PC-3 (cell line): ENCODE measurements at regions not wholly inside any gene's neighbourhood (a gene's known extent, or its start where the extent isn't known, plus 50 kb on each side); places are given as distances from the start of the nearest gene placed in this dataset.

Source experiments
- ATAC-seq: fragments of 200-7000 bp; cut with Tn5 transposase; 2 replicates; pipeline ENCODE4 v1.9.1; 2020; ENCODE audit warnings: mild to moderate bottlenecking, moderate library complexity
- BruUV-seq: library from RNA; stranded (reverse); fragments of 400-500 nt; replicated peaks from 2 replicates; lab custom pipeline; 2021; lab: Mats Ljungman, UMichigan
- CTCF ChIA-PET: fragments of 300-600 bp; sonication (Branson Sonifier 250); formaldehyde crosslinking; loops from one replicate; lab custom pipeline; 2022; ENCODE audit warnings: antibody characterized with exemption; lab: Charles Lee
- POLR2A ChIA-PET: fragments of 300-600 bp; sonication (Branson Sonifier 250); formaldehyde crosslinking; loops from one replicate; lab custom pipeline; 2022; ENCODE audit warnings: antibody characterized with exemption; ENCODE audit not compliant: unreplicated experiment; lab: Charles Lee
- DNase-seq: peaks from one replicate; pipeline ENCODE4 v3.0.0-alpha.2; 2015
- H2AFZ ChIP-seq: fragments of 300-600 bp; sonication (generic); 2 replicates; pipeline ENCODE4 v1.6.0; 2016; ENCODE audit warnings: antibody characterized with exemption, low read length
- H3F3A ChIP-seq: fragments of 300-600 bp; sonication (generic); one replicate; pipeline ENCODE4 v1.6.0; 2017; ENCODE audit warnings: antibody characterized with exemption, low read length, control low read depth, mild to moderate bottlenecking; ENCODE audit not compliant: unreplicated experiment
- H3K27ac ChIP-seq: fragments of 300-600 bp; sonication (generic); 2 replicates; pipeline ENCODE4 v1.5.1; 2016; ENCODE audit warnings: mild to moderate bottlenecking, low read length
- H3K27me3 ChIP-seq: fragments of 300-600 bp; sonication (generic); 2 replicates; pipeline ENCODE4 v1.6.1; 2016; ENCODE audit warnings: low read length, mixed read lengths
- H3K36me3 ChIP-seq: fragments of 300-600 bp; sonication (generic); 2 replicates; pipeline ENCODE4 v1.6.1; 2016; ENCODE audit warnings: low read depth, mixed run types, low read length, mixed read lengths
- H3K4me1 ChIP-seq: fragments of 300-600 bp; sonication (generic); 2 replicates; pipeline ENCODE4 v1.5.1; 2016; ENCODE audit warnings: low read length; ENCODE audit not compliant: insufficient read depth
- H3K4me2 ChIP-seq: fragments of 300-600 bp; sonication (generic); 2 replicates; pipeline ENCODE4 v1.6.0; 2016; ENCODE audit warnings: low read length
- H3K4me3 ChIP-seq: fragments of 300-600 bp; sonication (generic); 2 replicates; pipeline ENCODE4 v1.5.1; 2016; ENCODE audit warnings: mild to moderate bottlenecking, low read length, mixed read lengths
- H3K79me2 ChIP-seq: fragments of 300-600 bp; sonication (generic); 2 replicates; pipeline ENCODE4 v1.6.1; 2017; ENCODE audit warnings: low read length, mixed read lengths
- H3K9ac ChIP-seq: fragments of 300-600 bp; sonication (generic); 2 replicates; pipeline ENCODE4 v1.6.0; 2016; ENCODE audit warnings: mild to moderate bottlenecking, low read length
- H3K9me2 ChIP-seq: fragments of 300-600 bp; sonication (generic); replicated peaks from 2 replicates; pipeline ENCODE4 v1.6.1; 2016; ENCODE audit warnings: mixed run types, low read length, mixed read lengths
- H3K9me3 ChIP-seq: fragments of 300-600 bp; sonication (generic); 2 replicates; pipeline ENCODE4 v1.6.1; 2016; ENCODE audit warnings: low read length, mixed read lengths
- H4K20me1 ChIP-seq: fragments of 300-600 bp; sonication (generic); 2 replicates; pipeline ENCODE4 v1.6.1; 2016; ENCODE audit warnings: low read length, mixed read lengths
- EZH2 ChIP-seq: fragments of 300-600 bp; sonication (generic); IDR thresholded peaks from one replicate; pipeline ENCODE4 v1.6.1; 2017; ENCODE audit warnings: antibody characterized with exemption, mild to moderate bottlenecking, low read length; ENCODE audit not compliant: unreplicated experiment
- EZH2phosphoT487 ChIP-seq: fragments of 300-600 bp; sonication (generic); IDR thresholded peaks from 2 replicates; pipeline ENCODE4 v1.6.1; 2018; ENCODE audit warnings: mild to moderate bottlenecking, antibody characterized with exemption, low read length, borderline replicate concordance
- intact Hi-C: fragments of 100-400 bp; cut with micrococcal nuclease; formaldehyde crosslinking; loops from 2 replicates; pipeline ENCODE4 v1.9.0; 2023
- TF ChIP-seq, protein P1 (sequence below): fragments of 300-600 bp; sonication (generic); conservative IDR thresholded peaks from 2 replicates; pipeline ENCODE4 v1.5.1; 2017; ENCODE audit warnings: antibody characterized with exemption, low read depth, mild to moderate bottlenecking, low read length

GRCh38 chr15:62637950-62638619 lies 404.5 kb upstream of the TPM1 start:
- Histone ChIP-seq H3K4me3 (no peak overlapping the region), H3F3A (no peaks in the 10 kb centered on the region), H2AFZ (no peak overlapping the region), H3K9me2 (no peaks in the 10 kb centered on the region), H3K4me1 (no peaks in the 10 kb centered on the region), H3K9me3 (no peaks in the 10 kb centered on the region), H3K27ac (no peak overlapping the region), H3K9ac (no peak overlapping the region), H3K27me3 (no peaks in the 10 kb centered on the region), H3K79me2 (no peaks in the 10 kb centered on the region), H3K4me2 (no peak overlapping the region), H3K36me3 (no peaks in the 10 kb centered on the region), H4K20me1 (no peaks in the 10 kb centered on the region)
- intact Hi-C loops, result no loop called here
- TF ChIP-seq, protein P1, sequence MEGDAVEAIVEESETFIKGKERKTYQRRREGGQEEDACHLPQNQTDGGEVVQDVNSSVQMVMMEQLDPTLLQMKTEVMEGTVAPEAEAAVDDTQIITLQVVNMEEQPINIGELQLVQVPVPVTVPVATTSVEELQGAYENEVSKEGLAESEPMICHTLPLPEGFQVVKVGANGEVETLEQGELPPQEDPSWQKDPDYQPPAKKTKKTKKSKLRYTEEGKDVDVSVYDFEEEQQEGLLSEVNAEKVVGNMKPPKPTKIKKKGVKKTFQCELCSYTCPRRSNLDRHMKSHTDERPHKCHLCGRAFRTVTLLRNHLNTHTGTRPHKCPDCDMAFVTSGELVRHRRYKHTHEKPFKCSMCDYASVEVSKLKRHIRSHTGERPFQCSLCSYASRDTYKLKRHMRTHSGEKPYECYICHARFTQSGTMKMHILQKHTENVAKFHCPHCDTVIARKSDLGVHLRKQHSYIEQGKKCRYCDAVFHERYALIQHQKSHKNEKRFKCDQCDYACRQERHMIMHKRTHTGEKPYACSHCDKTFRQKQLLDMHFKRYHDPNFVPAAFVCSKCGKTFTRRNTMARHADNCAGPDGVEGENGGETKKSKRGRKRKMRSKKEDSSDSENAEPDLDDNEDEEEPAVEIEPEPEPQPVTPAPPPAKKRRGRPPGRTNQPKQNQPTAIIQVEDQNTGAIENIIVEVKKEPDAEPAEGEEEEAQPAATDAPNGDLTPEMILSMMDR, result no peak
- TF ChIP-seq EZH2 (no peak), EZH2phosphoT487 (no peak)
- POLR2A ChIA-PET, result no interaction called here
- CTCF ChIA-PET, result no interaction called here
- DNase-seq (no peak), ATAC-seq (no peak)
- BruUV-seq, result no TSS peak

DNA sequence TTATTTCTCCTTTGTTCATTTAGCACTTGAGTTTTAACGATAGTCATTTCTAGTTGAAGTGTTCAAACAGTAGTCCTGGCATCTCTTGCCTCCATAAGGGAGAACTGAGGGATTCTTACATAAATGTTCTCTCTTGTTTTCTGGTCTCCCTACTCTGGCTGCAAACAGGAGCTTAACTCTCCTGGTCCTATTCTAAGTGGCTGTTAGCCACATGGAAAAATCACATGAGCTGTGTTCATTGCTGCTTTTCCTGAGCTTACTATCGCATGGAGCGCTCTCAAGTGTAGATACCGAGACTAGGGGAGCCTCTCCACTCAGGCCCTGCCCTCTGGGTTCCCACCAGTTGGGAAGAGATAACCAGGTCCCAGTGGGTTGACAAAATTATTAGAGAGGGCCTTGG lies 403.1 kb upstream of the TPM1 start:
- Histone ChIP-seq H3K4me1 (no peaks in the 10 kb centered on the region), H3K4me2 (no peak overlapping the region), H4K20me1 (no peaks in the 10 kb centered on the region), H2AFZ (no peak overlapping the region), H3K4me3 (no peak overlapping the region), H3K27ac (no peak overlapping the region), H3K79me2 (no peaks in the 10 kb centered on the region), H3K36me3 (no peaks in the 10 kb centered on the region), H3K27me3 (no peaks in the 10 kb centered on the region), H3F3A (no peaks in the 10 kb centered on the region), H3K9me2 (no peaks in the 10 kb centered on the region), H3K9ac (no peak overlapping the region), H3K9me3 (no peaks in the 10 kb centered on the region)
- BruUV-seq, result no TSS peak
- POLR2A ChIA-PET, result no interaction called here
- CTCF ChIA-PET, result no interaction called here
- DNase-seq, result no peak
- no peak for ATAC-seq
- intact Hi-C loops, result no loop called here
- TF ChIP-seq EZH2phosphoT487 (no peak), EZH2 (no peak)
- TF ChIP-seq, protein P1, result no peak

DNA sequence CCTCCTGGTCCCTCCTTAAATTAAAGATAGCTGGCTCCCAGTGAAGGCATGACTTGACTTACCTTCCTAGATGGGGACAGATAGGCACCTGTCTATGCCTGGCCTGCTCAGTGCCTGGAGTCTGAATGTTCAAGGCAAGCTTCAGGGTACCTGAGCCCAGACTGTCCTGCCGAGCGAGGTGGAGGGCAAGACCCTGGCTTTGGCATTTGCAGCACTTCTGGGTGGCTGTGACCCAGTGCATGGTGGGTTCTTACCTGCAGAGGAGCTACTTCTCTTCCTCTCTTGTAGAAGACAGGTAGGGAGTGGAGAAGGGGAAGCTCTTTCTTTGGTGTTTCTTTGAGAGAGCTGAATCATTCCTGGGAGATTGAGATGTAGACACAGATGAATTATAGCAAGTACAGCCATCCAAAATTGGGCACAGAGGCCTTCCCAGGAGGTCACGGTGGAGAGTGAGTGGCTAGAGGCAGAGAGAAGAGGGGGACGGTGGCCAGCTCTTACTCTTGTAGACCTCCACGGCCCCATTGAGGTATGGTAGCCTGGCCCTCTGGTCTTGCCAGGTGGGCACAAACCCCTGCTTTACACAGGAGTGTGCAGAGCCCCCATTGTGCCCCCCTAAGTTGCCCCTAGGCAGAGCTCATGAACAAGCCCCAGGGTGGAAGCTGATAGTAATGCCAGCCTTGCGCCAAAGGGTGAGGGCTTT lies 402.5 kb upstream of the TPM1 start:
- TF ChIP-seq EZH2phosphoT487, result no peak
- CTCF ChIA-PET, result no interaction called here
- Histone ChIP-seq H3K9ac (no peak overlapping the region), H4K20me1 (no peaks in the 10 kb centered on the region), H3K79me2 (no peaks in the 10 kb centered on the region), H2AFZ (no peak overlapping the region), H3K9me3 (no peaks in the 10 kb centered on the region), H3K9me2 (no peaks in the 10 kb centered on the region), H3K27ac (no peak overlapping the region), H3K4me1 (no peaks in the 10 kb centered on the region), H3K4me2 (no peak overlapping the region), H3K4me3 (no peak overlapping the region), H3K27me3 (no peaks in the 10 kb centered on the region), H3F3A (no peaks in the 10 kb centered on the region), H3K36me3 (no peaks in the 10 kb centered on the region)
- no TSS peak for BruUV-seq
- intact Hi-C loops, result loop anchor here (10.0 kb wide), 2 partner anchors 85 to 185 kb away; no protein-coding TSS in a partner anchor
- DNase-seq (no peak), ATAC-seq (no peak)
- POLR2A ChIA-PET, result no interaction called here
